AG04450 (cell line): ENCODE measurements at regions not wholly inside any gene's neighbourhood (a gene's known extent, or its start where the extent isn't known, plus 50 kb on each side); places are given as distances from the start of the nearest gene placed in this dataset.

ENCODE experiments used
- CTCF ChIA-PET: fragments of 300-600, 350-600 bp; formaldehyde crosslinking; extraction: SDS; loops from one replicate; lab custom pipeline; 2022; ENCODE audit warnings: antibody characterized with exemption, inconsistent platforms; lab: Charles Lee
- POLR2A ChIA-PET: fragments of 350-600 bp; formaldehyde crosslinking; extraction: SDS; loops from one replicate; lab custom pipeline; 2021; ENCODE audit warnings: antibody characterized with exemption, inconsistent platforms; lab: Yijun Ruan, JAX
- DNase-seq: peaks from one replicate; pipeline ENCODE4 v3.0.0-alpha.2; 2011; ENCODE audit warnings: low read depth, low spot score
- H3K27ac ChIP-seq: one replicate; pipeline ENCODE4 v1.5.1; 2012; ENCODE audit warnings: low read depth, low read length, control low read depth
- H3K27me3 ChIP-seq: one replicate; pipeline ENCODE4 v1.6.0; 2012; ENCODE audit warnings: low read length; ENCODE audit not compliant: control insufficient read depth, insufficient read depth
- H3K4me3 ChIP-seq: 2 replicates; pipeline ENCODE4 v1.5.1; 2011; ENCODE audit warnings: mild to moderate bottlenecking, low read depth, low read length, control low read depth
- H3K9me3 ChIP-seq: 2 replicates; pipeline ENCODE4 v1.5.1; 2012; ENCODE audit warnings: low read length; ENCODE audit not compliant: control insufficient read depth, insufficient read depth
- TF ChIP-seq, protein P1 (sequence below): IDR thresholded peaks from 2 replicates; pipeline ENCODE4 v1.5.1; 2011; ENCODE audit warnings: low read depth, low read length, control low read depth, inconsistent platforms

DNA sequence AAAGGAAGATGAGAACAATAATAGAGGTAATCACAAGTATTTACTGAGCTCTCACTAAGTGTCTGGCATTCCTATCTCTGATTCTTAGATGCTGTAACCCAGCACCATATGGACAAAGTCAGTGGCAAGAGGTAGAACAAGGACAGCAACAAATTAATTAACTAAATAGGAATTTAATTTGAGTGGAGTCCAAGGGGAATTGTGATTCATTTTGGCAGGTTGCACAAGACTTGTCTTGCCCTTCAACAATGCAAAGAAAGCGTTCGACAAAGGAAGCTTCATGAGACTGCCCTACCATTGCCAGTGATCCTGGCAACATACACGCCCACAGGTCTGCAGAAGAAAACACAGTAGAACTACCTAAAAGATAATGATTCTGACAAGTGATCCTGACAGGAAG lies 221.6 kb downstream of the RBM43 start:
- no peak for DNase-seq
- POLR2A ChIA-PET: interaction anchor here (0.6 kb wide), 1 partner anchor 57 kb away, joined by 3 read pairs; no protein-coding TSS in a partner anchor
- CTCF ChIA-PET: interaction anchor here (1.7 kb wide), 1 partner anchor 11 kb away, joined by 7 read pairs; no protein-coding TSS in a partner anchor

GRCh38 chr2:151038516-151038915 lies 223.1 kb downstream of the RBM43 start:
- Histone ChIP-seq H3K27me3 (no peaks in the 10 kb centered on the region), H3K27ac (no peak overlapping the region), H3K9me3 (no peaks in the 10 kb centered on the region), H3K4me3 (no peak overlapping the region)
- TF ChIP-seq, protein P1, sequence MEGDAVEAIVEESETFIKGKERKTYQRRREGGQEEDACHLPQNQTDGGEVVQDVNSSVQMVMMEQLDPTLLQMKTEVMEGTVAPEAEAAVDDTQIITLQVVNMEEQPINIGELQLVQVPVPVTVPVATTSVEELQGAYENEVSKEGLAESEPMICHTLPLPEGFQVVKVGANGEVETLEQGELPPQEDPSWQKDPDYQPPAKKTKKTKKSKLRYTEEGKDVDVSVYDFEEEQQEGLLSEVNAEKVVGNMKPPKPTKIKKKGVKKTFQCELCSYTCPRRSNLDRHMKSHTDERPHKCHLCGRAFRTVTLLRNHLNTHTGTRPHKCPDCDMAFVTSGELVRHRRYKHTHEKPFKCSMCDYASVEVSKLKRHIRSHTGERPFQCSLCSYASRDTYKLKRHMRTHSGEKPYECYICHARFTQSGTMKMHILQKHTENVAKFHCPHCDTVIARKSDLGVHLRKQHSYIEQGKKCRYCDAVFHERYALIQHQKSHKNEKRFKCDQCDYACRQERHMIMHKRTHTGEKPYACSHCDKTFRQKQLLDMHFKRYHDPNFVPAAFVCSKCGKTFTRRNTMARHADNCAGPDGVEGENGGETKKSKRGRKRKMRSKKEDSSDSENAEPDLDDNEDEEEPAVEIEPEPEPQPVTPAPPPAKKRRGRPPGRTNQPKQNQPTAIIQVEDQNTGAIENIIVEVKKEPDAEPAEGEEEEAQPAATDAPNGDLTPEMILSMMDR: no peak
- no peak for DNase-seq
- POLR2A ChIA-PET: no interaction called here
- CTCF ChIA-PET: interaction anchor here (0.8 to 1.7 kb wide), 2 partner anchors 13 to 201 kb away, joined by 3 to 7 read pairs; no protein-coding TSS in a partner anchor

More for the DNA sequence above, 221.6 kb downstream of the RBM43 start:
- TF ChIP-seq, protein P1: no peak
- Histone ChIP-seq H3K4me3 (no peak overlapping the region), H3K27me3 (no peaks in the 10 kb centered on the region), H3K27ac (no peak overlapping the region), H3K9me3 (no peaks in the 10 kb centered on the region)

DNA sequence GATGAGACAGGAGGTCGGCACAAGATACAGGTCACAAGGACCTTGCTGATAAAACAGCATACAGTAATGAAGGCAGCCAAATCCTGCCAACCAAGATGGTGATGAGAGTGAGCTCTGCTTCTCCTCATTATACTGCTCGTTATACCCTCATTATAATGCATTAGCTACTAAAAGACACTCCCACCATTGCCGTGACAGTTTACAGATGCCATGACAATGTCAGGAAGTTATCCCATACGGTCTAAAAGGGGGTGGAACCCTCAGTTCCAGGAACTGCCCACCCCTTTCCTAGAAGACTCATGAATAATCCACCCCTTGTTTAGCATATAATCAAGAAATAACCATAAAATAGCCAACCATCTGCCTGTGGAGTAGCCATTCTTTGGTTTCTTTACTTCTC lies 224.2 kb downstream of the RBM43 start:
- H3K9me3 ChIP-seq: no peaks in the 10 kb centered on the region
- H3K4me3 ChIP-seq: no peak overlapping the region
- no peak overlapping the region for H3K27ac ChIP-seq
- POLR2A ChIA-PET: no interaction called here
- TF ChIP-seq, protein P1: no peak
- no peak for DNase-seq
- CTCF ChIA-PET: no interaction called here
- no peaks in the 10 kb centered on the region for H3K27me3 ChIP-seq

- no peak for DNase-seq
- POLR2A ChIA-PET: interaction anchor here (0.6 to 2.2 kb wide), 3 partner anchors 157 to 547 kb away, joined by 4 to 12 read pairs (median 4); no protein-coding TSS in a partner anchor
- Histone ChIP-seq H3K4me3 (no peak overlapping the region), H3K9me3 (no peaks in the 10 kb centered on the region), H3K27ac (no peak overlapping the region), H3K27me3 (no peaks in the 10 kb centered on the region)
- TF ChIP-seq, protein P1: no peak
- CTCF ChIA-PET: interaction anchor here (0.6 to 2.3 kb wide), 3 partner anchors 18 to 206 kb away, joined by 3 to 10 read pairs (median 4); no protein-coding TSS in a partner anchor
Measured at GRCh38 chr2:151033271-151034248, 228.1 kb downstream of the RBM43 start.
